GM23338 (cell line): ENCODE measurements at regions not wholly inside any gene's neighbourhood (a gene's known extent, or its start where the extent isn't known, plus 50 kb on each side); places are given as distances from the start of the nearest gene placed in this dataset.

Source experiments
- ATAC-seq: fragments of 200-7000 bp; cut with Tn5 transposase; 3 replicates; pipeline ENCODE4 v1.9.1; 2020
- DNase-seq: peaks from one replicate; pipeline ENCODE4 v3.0.0-alpha.2; 2015; ENCODE audit warnings: low spot score
- H2AFZ ChIP-seq: fragments of 200-600 bp; sonication (generic); 2 replicates; pipeline ENCODE4 v1.8.0; 2016; ENCODE audit warnings: antibody characterized with exemption, mild to moderate bottlenecking, moderate library complexity
- H3F3A ChIP-seq: fragments of 200-600 bp; sonication (generic); replicated peaks from 2 replicates; pipeline ENCODE4 v1.8.0; 2017; ENCODE audit warnings: antibody characterized with exemption, mixed run types, low read depth
- H3K27ac ChIP-seq: fragments of 200-600 bp; sonication (generic); 2 replicates; pipeline ENCODE4 v1.6.1; 2016; ENCODE audit warnings: low read depth
- H3K27me3 ChIP-seq: fragments of 200-600 bp; sonication (generic); 2 replicates; pipeline ENCODE4 v1.8.0; 2016; ENCODE audit warnings: mild to moderate bottlenecking, mixed run types, moderate library complexity; ENCODE audit not compliant: insufficient read depth
- H3K36me3 ChIP-seq: fragments of 200-600 bp; sonication (generic); 2 replicates; pipeline ENCODE4 v1.8.0; 2016; ENCODE audit warnings: mild to moderate bottlenecking; ENCODE audit not compliant: insufficient read depth
- H3K4me1 ChIP-seq: fragments of 200-600 bp; sonication (generic); 2 replicates; pipeline ENCODE4 v1.8.0; 2016; ENCODE audit warnings: mild to moderate bottlenecking, moderate library complexity; ENCODE audit not compliant: insufficient read depth
- H3K4me2 ChIP-seq: fragments of 200-600 bp; sonication (generic); 2 replicates; pipeline ENCODE4 v1.7.1; 2017; ENCODE audit warnings: mixed run types
- H3K4me3 ChIP-seq: fragments of 200-600 bp; sonication (generic); 2 replicates; pipeline ENCODE4 v1.6.1; 2016; ENCODE audit warnings: mixed run types
- H3K79me2 ChIP-seq: fragments of 200-600 bp; sonication (generic); replicated peaks from 2 replicates; pipeline ENCODE4 v1.8.0; 2017; ENCODE audit warnings: mild to moderate bottlenecking; ENCODE audit not compliant: insufficient read depth
- H3K9me2 ChIP-seq: fragments of 200-600 bp; sonication (generic); 2 replicates; pipeline ENCODE4 v1.8.0; 2017; ENCODE audit not compliant: insufficient read depth
- H4K20me1 ChIP-seq: fragments of 200-600 bp; sonication (generic); replicated peaks from 2 replicates; pipeline ENCODE4 v1.8.0; 2017; ENCODE audit warnings: mild to moderate bottlenecking; ENCODE audit not compliant: insufficient read depth
- H3K27ac Mint-ChIP-seq: 2 replicates; pipeline ENCODE4 v1.8.0; 2020; ENCODE audit warnings: inconsistent platforms, mild to moderate bottlenecking, moderate library complexity, mixed read lengths
- H3K27me3 Mint-ChIP-seq: 3 replicates; pipeline ENCODE4 v1.8.0; 2022; ENCODE audit warnings: low read depth, mild to moderate bottlenecking, moderate library complexity, mixed read lengths, inconsistent platforms; ENCODE audit not compliant: insufficient read depth, poor library complexity
- H3K36me3 Mint-ChIP-seq: 3 replicates; pipeline ENCODE4 v1.8.0; 2021; ENCODE audit warnings: low read depth, mild to moderate bottlenecking, inconsistent platforms, moderate library complexity, mixed read lengths
- H3K4me1 Mint-ChIP-seq: 3 replicates; pipeline ENCODE4 v1.8.0; 2020; ENCODE audit warnings: mild to moderate bottlenecking, inconsistent platforms, mixed read lengths
- H3K4me3 Mint-ChIP-seq: 3 replicates; pipeline ENCODE4 v1.8.0; 2021; ENCODE audit warnings: moderate library complexity, mild to moderate bottlenecking, inconsistent platforms, mixed read lengths
- H3K9me3 Mint-ChIP-seq: 3 replicates; pipeline ENCODE4 v1.8.0; 2020; ENCODE audit warnings: moderate library complexity, mild to moderate bottlenecking, inconsistent platforms, mixed read lengths
- CREB1 ChIP-seq: fragments of 250-450 bp; sonication (Bioruptor Pico); IDR thresholded peaks from 2 replicates; pipeline ENCODE4 v1.5.0; 2020; ENCODE audit warnings: low read depth, mild to moderate bottlenecking, moderate library complexity
- EZH2 ChIP-seq: fragments of 200-600 bp; sonication (generic); IDR thresholded peaks from one replicate; pipeline ENCODE4 v1.8.0; 2017; ENCODE audit warnings: antibody characterized with exemption, mild to moderate bottlenecking, low read depth; ENCODE audit not compliant: unreplicated experiment
- EZH2phosphoT487 ChIP-seq: fragments of 200-600 bp; sonication (generic); IDR thresholded peaks from one replicate; pipeline ENCODE4 v1.8.1; 2018; ENCODE audit warnings: antibody characterized with exemption; ENCODE audit not compliant: unreplicated experiment
- JUNB ChIP-seq: IDR thresholded peaks from one replicate; pipeline ENCODE4 v1.6.1; 2016; ENCODE audit warnings: antibody characterized with exemption; ENCODE audit not compliant: unreplicated experiment
- NANOG ChIP-seq: IDR thresholded peaks from 2 replicates; pipeline ENCODE4 v1.6.1; 2016; ENCODE audit warnings: antibody characterized with exemption, borderline replicate concordance
- POLR2AphosphoS5 ChIP-seq: IDR thresholded peaks from 2 replicates; pipeline ENCODE4 v1.6.1; 2016; ENCODE audit warnings: antibody characterized with exemption, low read depth
- STAT1 ChIP-seq: IDR thresholded peaks from one replicate; pipeline ENCODE4 v1.6.1; 2016; ENCODE audit warnings: antibody characterized with exemption; ENCODE audit not compliant: unreplicated experiment
- ZNF114 ChIP-seq: fragments of 250-450 bp; sonication (Bioruptor Pico); IDR thresholded peaks from 2 replicates; pipeline ENCODE4 v1.5.0; 2020; ENCODE audit warnings: mild to moderate bottlenecking, moderate library complexity
- ZNF331 ChIP-seq: fragments of 250-450 bp; sonication (Bioruptor Pico); IDR thresholded peaks from 2 replicates; pipeline ENCODE4 v1.5.0; 2020; ENCODE audit warnings: low read depth, mild to moderate bottlenecking, moderate library complexity
- TF ChIP-seq, protein P1 (sequence below): IDR thresholded peaks from one replicate; pipeline ENCODE4 v1.6.1; 2018; ENCODE audit warnings: antibody characterized with exemption; ENCODE audit not compliant: unreplicated experiment
- TF ChIP-seq, protein P2 (sequence below), 2 experiments: fragments of 200-600 bp in 1 of 2; sonication (generic) in 1 of 2; conservative IDR thresholded peaks; 2 replicates each; pipeline versions ENCODE4 v1.5.1 to v1.6.1; 2016 to 2017; ENCODE audit warnings: antibody characterized with exemption in 2 of 2, low read depth in 2 of 2, mild to moderate bottlenecking in 2 of 2, moderate library complexity in 1 of 2
- TF ChIP-seq, protein P3 (sequence below): fragments of 250-450 bp; sonication (Bioruptor Pico); IDR thresholded peaks from 2 replicates; pipeline ENCODE4 v1.5.0; 2020; ENCODE audit warnings: mild to moderate bottlenecking, moderate library complexity
- TF ChIP-seq, protein P4 (sequence below): IDR thresholded peaks from 2 replicates; pipeline ENCODE4 v1.6.1; 2016; ENCODE audit warnings: antibody characterized with exemption

DNA sequence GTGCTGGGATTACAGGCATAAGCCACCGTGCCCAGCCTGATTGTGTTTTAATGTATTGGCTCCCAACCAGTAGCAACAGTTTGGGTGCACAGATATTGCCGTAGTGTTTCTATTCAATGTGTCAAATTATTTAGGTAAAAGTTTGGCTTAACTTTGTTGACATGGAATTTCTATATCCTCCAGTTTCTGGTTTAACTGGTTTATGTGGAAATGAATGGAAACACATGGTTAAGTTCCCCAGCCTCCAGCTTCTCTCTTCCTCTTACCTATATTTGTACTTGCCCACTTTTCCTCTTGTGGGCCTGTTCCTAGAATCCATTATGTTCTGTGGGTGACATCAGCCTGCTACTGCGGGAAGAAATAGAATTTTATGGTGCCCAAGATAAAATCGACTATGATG, 53.9 kb upstream of the ESR1 start:
- Mint-ChIP-seq H3K4me3 (no peak overlapping the region), H3K27me3 (no peaks in the 10 kb centered on the region), H3K9me3 (no peaks in the 10 kb centered on the region), H3K27ac (no peak overlapping the region), H3K4me1 (no peaks in the 10 kb centered on the region), H3K36me3 (no peaks in the 10 kb centered on the region)
- no peaks in the 10 kb centered on the region for H4K20me1 ChIP-seq
- no peak overlapping the region for H3K4me3 ChIP-seq
- no peaks in the 10 kb centered on the region for H3K79me2 ChIP-seq
- H2AFZ ChIP-seq = no peak overlapping the region
- no peaks in the 10 kb centered on the region for H3K9me2 ChIP-seq
- H3K27me3 ChIP-seq = no peaks in the 10 kb centered on the region
- H3K4me2 ChIP-seq = no peak overlapping the region
- ATAC-seq (no peak), DNase-seq (no peak)
- TF ChIP-seq CREB1 (CRISPR knock-in tag) (no peak), EZH2phosphoT487 (no peak), POLR2AphosphoS5 (no peak), NANOG (no peak), JUNB (no peak), STAT1 (no peak), ZNF114 (CRISPR knock-in tag) (no peak), ZNF331 (no peak), EZH2 (no peak)
- TF ChIP-seq, protein P1, sequence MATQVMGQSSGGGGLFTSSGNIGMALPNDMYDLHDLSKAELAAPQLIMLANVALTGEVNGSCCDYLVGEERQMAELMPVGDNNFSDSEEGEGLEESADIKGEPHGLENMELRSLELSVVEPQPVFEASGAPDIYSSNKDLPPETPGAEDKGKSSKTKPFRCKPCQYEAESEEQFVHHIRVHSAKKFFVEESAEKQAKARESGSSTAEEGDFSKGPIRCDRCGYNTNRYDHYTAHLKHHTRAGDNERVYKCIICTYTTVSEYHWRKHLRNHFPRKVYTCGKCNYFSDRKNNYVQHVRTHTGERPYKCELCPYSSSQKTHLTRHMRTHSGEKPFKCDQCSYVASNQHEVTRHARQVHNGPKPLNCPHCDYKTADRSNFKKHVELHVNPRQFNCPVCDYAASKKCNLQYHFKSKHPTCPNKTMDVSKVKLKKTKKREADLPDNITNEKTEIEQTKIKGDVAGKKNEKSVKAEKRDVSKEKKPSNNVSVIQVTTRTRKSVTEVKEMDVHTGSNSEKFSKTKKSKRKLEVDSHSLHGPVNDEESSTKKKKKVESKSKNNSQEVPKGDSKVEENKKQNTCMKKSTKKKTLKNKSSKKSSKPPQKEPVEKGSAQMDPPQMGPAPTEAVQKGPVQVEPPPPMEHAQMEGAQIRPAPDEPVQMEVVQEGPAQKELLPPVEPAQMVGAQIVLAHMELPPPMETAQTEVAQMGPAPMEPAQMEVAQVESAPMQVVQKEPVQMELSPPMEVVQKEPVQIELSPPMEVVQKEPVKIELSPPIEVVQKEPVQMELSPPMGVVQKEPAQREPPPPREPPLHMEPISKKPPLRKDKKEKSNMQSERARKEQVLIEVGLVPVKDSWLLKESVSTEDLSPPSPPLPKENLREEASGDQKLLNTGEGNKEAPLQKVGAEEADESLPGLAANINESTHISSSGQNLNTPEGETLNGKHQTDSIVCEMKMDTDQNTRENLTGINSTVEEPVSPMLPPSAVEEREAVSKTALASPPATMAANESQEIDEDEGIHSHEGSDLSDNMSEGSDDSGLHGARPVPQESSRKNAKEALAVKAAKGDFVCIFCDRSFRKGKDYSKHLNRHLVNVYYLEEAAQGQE = no peak
- TF ChIP-seq, protein P2, sequence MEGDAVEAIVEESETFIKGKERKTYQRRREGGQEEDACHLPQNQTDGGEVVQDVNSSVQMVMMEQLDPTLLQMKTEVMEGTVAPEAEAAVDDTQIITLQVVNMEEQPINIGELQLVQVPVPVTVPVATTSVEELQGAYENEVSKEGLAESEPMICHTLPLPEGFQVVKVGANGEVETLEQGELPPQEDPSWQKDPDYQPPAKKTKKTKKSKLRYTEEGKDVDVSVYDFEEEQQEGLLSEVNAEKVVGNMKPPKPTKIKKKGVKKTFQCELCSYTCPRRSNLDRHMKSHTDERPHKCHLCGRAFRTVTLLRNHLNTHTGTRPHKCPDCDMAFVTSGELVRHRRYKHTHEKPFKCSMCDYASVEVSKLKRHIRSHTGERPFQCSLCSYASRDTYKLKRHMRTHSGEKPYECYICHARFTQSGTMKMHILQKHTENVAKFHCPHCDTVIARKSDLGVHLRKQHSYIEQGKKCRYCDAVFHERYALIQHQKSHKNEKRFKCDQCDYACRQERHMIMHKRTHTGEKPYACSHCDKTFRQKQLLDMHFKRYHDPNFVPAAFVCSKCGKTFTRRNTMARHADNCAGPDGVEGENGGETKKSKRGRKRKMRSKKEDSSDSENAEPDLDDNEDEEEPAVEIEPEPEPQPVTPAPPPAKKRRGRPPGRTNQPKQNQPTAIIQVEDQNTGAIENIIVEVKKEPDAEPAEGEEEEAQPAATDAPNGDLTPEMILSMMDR (conservative IDR thresholded peaks at IDR 0.05; ENCODE audit: low read depth in 2 of 2) = no peak
- TF ChIP-seq, protein P3, sequence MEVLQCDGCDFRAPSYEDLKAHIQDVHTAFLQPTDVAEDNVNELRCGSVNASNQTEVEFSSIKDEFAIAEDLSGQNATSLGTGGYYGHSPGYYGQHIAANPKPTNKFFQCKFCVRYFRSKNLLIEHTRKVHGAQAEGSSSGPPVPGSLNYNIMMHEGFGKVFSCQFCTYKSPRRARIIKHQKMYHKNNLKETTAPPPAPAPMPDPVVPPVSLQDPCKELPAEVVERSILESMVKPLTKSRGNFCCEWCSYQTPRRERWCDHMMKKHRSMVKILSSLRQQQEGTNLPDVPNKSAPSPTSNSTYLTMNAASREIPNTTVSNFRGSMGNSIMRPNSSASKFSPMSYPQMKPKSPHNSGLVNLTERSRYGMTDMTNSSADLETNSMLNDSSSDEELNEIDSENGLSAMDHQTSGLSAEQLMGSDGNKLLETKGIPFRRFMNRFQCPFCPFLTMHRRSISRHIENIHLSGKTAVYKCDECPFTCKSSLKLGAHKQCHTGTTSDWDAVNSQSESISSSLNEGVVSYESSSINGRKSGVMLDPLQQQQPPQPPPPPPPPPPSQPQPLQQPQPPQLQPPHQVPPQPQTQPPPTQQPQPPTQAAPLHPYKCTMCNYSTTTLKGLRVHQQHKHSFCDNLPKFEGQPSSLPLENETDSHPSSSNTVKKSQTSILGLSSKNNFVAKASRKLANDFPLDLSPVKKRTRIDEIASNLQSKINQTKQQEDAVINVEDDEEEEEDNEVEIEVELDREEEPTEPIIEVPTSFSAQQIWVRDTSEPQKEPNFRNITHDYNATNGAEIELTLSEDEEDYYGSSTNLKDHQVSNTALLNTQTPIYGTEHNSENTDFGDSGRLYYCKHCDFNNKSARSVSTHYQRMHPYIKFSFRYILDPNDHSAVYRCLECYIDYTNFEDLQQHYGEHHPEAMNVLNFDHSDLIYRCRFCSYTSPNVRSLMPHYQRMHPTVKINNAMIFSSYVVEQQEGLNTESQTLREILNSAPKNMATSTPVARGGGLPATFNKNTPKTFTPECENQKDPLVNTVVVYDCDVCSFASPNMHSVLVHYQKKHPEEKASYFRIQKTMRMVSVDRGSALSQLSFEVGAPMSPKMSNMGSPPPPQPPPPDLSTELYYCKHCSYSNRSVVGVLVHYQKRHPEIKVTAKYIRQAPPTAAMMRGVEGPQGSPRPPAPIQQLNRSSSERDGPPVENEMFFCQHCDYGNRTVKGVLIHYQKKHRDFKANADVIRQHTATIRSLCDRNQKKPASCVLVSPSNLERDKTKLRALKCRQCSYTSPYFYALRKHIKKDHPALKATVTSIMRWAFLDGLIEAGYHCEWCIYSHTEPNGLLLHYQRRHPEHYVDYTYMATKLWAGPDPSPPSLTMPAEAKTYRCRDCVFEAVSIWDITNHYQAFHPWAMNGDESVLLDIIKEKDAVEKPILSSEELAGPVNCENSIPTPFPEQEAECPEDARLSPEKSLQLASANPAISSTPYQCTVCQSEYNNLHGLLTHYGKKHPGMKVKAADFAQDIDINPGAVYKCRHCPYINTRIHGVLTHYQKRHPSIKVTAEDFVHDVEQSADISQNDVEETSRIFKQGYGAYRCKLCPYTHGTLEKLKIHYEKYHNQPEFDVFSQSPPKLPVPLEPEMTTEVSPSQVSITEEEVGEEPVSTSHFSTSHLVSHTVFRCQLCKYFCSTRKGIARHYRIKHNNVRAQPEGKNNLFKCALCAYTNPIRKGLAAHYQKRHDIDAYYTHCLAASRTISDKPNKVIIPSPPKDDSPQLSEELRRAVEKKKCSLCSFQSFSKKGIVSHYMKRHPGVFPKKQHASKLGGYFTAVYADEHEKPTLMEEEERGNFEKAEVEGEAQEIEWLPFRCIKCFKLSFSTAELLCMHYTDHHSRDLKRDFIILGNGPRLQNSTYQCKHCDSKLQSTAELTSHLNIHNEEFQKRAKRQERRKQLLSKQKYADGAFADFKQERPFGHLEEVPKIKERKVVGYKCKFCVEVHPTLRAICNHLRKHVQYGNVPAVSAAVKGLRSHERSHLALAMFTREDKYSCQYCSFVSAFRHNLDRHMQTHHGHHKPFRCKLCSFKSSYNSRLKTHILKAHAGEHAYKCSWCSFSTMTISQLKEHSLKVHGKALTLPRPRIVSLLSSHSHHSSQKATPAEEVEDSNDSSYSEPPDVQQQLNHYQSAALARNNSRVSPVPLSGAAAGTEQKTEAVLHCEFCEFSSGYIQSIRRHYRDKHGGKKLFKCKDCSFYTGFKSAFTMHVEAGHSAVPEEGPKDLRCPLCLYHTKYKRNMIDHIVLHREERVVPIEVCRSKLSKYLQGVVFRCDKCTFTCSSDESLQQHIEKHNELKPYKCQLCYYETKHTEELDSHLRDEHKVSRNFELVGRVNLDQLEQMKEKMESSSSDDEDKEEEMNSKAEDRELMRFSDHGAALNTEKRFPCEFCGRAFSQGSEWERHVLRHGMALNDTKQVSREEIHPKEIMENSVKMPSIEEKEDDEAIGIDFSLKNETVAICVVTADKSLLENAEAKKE (CRISPR knock-in tag) = no peak
- TF ChIP-seq, protein P4, sequence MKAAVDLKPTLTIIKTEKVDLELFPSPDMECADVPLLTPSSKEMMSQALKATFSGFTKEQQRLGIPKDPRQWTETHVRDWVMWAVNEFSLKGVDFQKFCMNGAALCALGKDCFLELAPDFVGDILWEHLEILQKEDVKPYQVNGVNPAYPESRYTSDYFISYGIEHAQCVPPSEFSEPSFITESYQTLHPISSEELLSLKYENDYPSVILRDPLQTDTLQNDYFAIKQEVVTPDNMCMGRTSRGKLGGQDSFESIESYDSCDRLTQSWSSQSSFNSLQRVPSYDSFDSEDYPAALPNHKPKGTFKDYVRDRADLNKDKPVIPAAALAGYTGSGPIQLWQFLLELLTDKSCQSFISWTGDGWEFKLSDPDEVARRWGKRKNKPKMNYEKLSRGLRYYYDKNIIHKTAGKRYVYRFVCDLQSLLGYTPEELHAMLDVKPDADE = no peak
- no peaks in the 10 kb centered on the region for H3K36me3 ChIP-seq
- no peaks in the 10 kb centered on the region for H3F3A ChIP-seq
- H3K27ac ChIP-seq = no peak overlapping the region
- no peaks in the 10 kb centered on the region for H3K4me1 ChIP-seq
